Mucosa of descending colon (tissue), 3 donors: ENCODE measurements at regions not wholly inside any gene's neighbourhood (a gene's known extent, or its start where the extent isn't known, plus 50 kb on each side); places are given as distances from the start of the nearest gene placed in this dataset.

Source experiments
- ATAC-seq: fragments of 200-7000 bp; cut with Tn5 transposase; one replicate; pipeline ENCODE4 v1.9.1; 2020; ENCODE audit warnings: mild to moderate bottlenecking, moderate library complexity
- DNase-seq, 3 donors: peaks; one replicate each; pipeline ENCODE4 v3.0.0-alpha.2; 2020
- H3K36me3 ChIP-seq: fragments of 200-600 bp; one replicate; pipeline ENCODE4 v1.8.0; 2021; ENCODE audit warnings: low read depth, mild to moderate bottlenecking
- H3K4me1 ChIP-seq: fragments of 200-600 bp; one replicate; pipeline ENCODE4 v1.8.0; 2021; ENCODE audit warnings: low read depth, mild to moderate bottlenecking
- H3K4me3 ChIP-seq: fragments of 200-600 bp; one replicate; pipeline ENCODE4 v1.8.0; 2021; ENCODE audit warnings: mild to moderate bottlenecking
- H3K9me3 ChIP-seq: fragments of 200-600 bp; one replicate; pipeline ENCODE4 v1.8.0; 2021; ENCODE audit warnings: mild to moderate bottlenecking
- intact Hi-C, 2 donors: fragments of 100-400 bp; cut with DNase I in 1 of 2; cut with micrococcal nuclease in 1 of 2; formaldehyde crosslinking; loops; one replicate each; pipeline versions ENCODE4 v1.11.0 to v1.11.1; 2022; cut with DNase I, micrococcal nuclease
- TF ChIP-seq, protein P1 (sequence below): fragments of 200-600 bp; IDR thresholded peaks from one replicate; pipeline ENCODE4 v1.8.0; 2022; ENCODE audit warnings: antibody characterized with exemption, mild to moderate bottlenecking
- donor health status: DM: no; HTN: no; CAD: no; lungs with moderate emphysema.
- donor health status: DM: no; HTN: no; CAD: no.
- donor health status: DM: no; HTN: yes; CAD: no.

DNA sequence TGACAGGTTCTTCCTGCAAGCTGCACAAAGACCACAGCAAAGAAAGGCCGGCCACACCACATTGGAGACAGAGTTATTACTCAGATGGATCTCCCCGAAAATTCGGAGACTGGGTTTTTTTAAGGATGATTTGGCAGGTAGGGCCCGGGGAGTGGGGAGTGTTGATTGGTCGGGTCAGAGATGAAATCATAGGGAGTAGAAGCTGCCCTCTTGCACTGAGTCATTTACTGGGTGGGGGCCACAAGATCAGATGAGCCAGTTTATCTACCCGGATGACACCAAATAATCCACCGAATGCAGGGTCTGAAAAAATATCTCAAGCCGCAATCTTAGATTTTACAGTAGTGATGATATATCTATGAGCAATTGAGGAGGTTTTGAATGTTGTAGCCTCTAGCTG, 401.8 kb upstream of the FAT3 start:
- intact Hi-C loops = no loop called here
- Histone ChIP-seq H3K36me3 (no peaks in the 10 kb centered on the region), H3K9me3 (no peaks in the 10 kb centered on the region), H3K4me3 (no peak overlapping the region), H3K4me1 (no peaks in the 10 kb centered on the region)
- TF ChIP-seq, protein P1, sequence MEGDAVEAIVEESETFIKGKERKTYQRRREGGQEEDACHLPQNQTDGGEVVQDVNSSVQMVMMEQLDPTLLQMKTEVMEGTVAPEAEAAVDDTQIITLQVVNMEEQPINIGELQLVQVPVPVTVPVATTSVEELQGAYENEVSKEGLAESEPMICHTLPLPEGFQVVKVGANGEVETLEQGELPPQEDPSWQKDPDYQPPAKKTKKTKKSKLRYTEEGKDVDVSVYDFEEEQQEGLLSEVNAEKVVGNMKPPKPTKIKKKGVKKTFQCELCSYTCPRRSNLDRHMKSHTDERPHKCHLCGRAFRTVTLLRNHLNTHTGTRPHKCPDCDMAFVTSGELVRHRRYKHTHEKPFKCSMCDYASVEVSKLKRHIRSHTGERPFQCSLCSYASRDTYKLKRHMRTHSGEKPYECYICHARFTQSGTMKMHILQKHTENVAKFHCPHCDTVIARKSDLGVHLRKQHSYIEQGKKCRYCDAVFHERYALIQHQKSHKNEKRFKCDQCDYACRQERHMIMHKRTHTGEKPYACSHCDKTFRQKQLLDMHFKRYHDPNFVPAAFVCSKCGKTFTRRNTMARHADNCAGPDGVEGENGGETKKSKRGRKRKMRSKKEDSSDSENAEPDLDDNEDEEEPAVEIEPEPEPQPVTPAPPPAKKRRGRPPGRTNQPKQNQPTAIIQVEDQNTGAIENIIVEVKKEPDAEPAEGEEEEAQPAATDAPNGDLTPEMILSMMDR = no peak
- no peak for ATAC-seq
- DNase-seq = no peak

DNA sequence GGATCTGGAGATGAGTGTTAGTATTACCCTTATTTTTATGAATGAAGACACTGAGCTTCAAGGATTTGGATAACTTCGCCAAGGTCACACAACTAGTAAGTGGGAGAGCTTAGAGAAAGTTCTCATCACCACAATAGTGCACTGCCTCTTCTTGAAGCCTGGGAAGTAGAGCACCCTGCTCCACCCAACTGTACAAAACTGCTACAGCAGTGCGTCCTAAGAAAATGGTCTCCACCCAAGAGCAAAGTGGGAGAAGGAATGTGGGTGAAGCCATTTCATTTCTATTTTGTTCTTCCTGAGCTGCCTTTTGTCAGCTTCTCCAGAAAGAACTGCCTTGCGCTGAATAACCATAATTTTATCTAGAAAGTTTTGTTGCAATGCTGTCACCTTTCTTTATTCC, 403.9 kb upstream of the FAT3 start:
- no peak for DNase-seq
- intact Hi-C loops = no loop called here
- no peaks in the 10 kb centered on the region for H3K9me3 ChIP-seq
- no peak overlapping the region for H3K4me3 ChIP-seq
- TF ChIP-seq, protein P1 = no peak
- no peak for ATAC-seq
- H3K36me3 ChIP-seq = no peaks in the 10 kb centered on the region
- no peaks in the 10 kb centered on the region for H3K4me1 ChIP-seq

DNA sequence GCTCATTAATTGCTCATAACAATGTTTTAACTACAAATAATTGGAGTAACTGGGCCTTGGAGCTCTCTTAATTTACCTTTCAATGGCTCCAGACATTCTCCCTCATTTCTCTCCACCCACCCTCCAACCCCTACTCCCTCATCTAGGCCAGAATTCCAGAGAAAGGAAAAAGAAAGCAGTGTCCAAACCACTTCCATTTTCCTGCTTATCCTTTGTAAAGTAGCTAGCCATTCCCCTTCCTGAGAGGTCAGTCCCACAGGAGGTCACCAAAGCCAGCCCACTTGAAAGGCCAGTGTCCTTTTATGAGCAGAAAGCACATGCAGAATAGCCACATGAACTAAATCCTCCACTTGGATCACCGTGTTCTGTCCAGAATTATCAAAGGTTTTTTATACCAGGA, 404.8 kb upstream of the FAT3 start:
- no peaks in the 10 kb centered on the region for H3K9me3 ChIP-seq
- TF ChIP-seq, protein P1 = no peak
- ATAC-seq = no peak
- no peaks in the 10 kb centered on the region for H3K36me3 ChIP-seq
- no peaks in the 10 kb centered on the region for H3K4me1 ChIP-seq
- H3K4me3 ChIP-seq = no peak overlapping the region
- intact Hi-C loops = no loop called here
- no peak for DNase-seq

GRCh38 chr11:91819195-91819594, 405.4 kb upstream of the FAT3 start:
- Histone ChIP-seq H3K4me1 (no peaks in the 10 kb centered on the region), H3K36me3 (no peaks in the 10 kb centered on the region), H3K9me3 (no peaks in the 10 kb centered on the region), H3K4me3 (no peak overlapping the region)
- DNase-seq (no peak), ATAC-seq (no peak)
- TF ChIP-seq, protein P1 = no peak
- intact Hi-C loops = no loop called here

GRCh38 chr11:91817996-91818395, 406.6 kb upstream of the FAT3 start:
- DNase-seq (no peak), ATAC-seq (no peak)
- no peaks in the 10 kb centered on the region for H3K36me3 ChIP-seq
- no peaks in the 10 kb centered on the region for H3K4me1 ChIP-seq
- TF ChIP-seq, protein P1 = no peak
- intact Hi-C loops = no loop called here
- no peak overlapping the region for H3K4me3 ChIP-seq
- H3K9me3 ChIP-seq = no peaks in the 10 kb centered on the region

DNA sequence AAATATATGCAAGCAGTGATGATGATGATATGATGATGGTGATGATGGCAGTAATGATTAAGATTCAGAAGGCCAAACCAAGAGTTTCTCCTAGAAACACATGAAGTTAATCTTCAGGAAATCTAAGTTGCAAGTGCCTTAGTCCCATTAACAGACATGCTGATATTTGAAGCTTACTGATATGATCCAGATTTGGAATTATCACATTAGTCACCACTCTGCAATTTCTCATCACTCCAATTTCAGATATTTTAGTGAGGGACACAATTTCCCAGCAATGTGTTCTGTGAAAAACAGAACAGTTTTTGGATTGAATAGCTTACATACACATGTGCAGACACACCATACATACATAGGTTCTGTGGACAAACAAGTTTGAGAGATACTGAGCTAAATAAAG, 411.4 kb upstream of the FAT3 start:
- intact Hi-C loops = no loop called here
- no peak overlapping the region for H3K4me3 ChIP-seq
- no peaks in the 10 kb centered on the region for H3K4me1 ChIP-seq
- no peak for ATAC-seq
- DNase-seq = no peak
- H3K36me3 ChIP-seq = no peaks in the 10 kb centered on the region
- H3K9me3 ChIP-seq = no peaks in the 10 kb centered on the region
- TF ChIP-seq, protein P1 = no peak
